ENCODE measurements at regions not wholly inside any gene's neighbourhood (a gene's known extent, or its start where the extent isn't known, plus 50 kb on each side); places are given as distances from the start of the nearest gene placed in this dataset.

DNA sequence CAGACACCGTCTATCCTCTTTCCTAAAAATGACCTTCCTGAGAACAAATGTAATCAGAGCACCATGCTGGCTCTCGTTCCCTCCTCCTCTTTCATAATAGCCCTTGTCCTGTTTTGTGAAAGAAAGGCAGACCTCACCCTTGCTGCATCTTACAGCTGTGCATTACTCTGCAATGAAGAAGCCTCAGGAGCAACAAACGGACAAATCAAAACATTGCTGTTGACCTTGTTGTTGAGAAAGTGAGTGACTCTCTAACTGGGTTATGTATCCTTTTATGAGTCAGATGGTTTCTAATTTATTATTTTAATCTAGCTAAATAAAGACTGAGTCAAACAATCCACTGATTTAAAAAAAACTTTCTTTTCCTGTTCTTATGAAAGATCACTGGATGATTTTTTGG lies 180.9 kb downstream of the RPS29 start:
- Histone ChIP-seq H3K27ac (ENCODE audit: low read depth) (no peak overlapping the region), H3K4me1 (ENCODE audit: insufficient read depth) (no peaks in the 10 kb centered on the region), H3K36me3 (ENCODE audit: insufficient read depth) (no peaks in the 10 kb centered on the region), H3K4me3 (ENCODE audit: low read depth, low read length) (no peak overlapping the region)
- no peak for DNase-seq (ENCODE audit: extremely low spot score)
- WGBS: 52% methylated on average over 3 of the region's 3 CpGs

DNA sequence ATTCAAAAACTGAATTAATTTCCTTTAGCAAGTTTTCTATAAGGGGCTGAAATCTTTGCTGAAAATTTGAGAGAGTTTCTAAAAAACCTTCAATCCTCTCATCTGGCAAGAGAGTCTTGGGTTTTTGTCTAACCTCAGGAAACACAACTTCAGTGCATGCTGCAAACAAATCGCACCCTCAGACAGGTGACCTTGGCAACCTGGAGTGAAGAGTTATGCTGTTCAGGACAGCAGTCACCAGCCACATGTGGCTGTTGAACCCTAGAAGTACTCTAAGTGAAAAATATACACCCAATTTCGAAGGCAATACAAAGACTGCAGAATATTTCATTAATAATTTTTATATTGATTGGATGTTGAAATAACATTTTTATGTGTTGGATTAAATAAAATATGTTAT lies 184.8 kb downstream of the RPS29 start:
- WGBS: 84% methylated on average over 2 of the region's 2 CpGs
- H3K4me1 ChIP-seq (ENCODE audit: insufficient read depth): no peaks in the 10 kb centered on the region
- DNase-seq (ENCODE audit: extremely low spot score): no peak
- no peaks in the 10 kb centered on the region for H3K36me3 ChIP-seq (ENCODE audit: insufficient read depth)
- H3K27ac ChIP-seq (ENCODE audit: low read depth): no peak overlapping the region
- H3K4me3 ChIP-seq (ENCODE audit: low read depth, low read length): no peak overlapping the region

DNA sequence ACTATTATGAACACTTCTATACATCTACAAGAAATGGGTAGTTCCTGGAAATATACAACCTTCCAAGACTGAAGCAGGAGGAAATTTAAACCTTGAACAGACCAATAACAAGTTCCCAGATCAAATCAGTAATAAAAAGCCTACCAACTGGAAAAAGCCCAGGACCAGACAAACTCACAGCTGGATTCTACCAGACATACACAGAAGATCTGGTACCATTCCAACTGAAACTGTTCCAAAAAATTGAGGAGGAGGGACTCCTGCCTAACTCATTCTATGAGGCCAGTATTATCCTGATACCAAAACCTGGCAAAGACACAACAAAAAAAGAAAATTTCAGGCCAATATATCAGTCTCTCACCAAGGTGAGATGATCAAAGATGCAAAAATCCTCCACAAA lies 189.4 kb downstream of the RPS29 start:
- no peak for DNase-seq (ENCODE audit: extremely low spot score)
- H3K4me3 ChIP-seq (ENCODE audit: low read depth, low read length): no peak overlapping the region
- no peaks in the 10 kb centered on the region for H3K4me1 ChIP-seq (ENCODE audit: insufficient read depth)
- no peaks in the 10 kb centered on the region for H3K36me3 ChIP-seq (ENCODE audit: insufficient read depth)
- no peak overlapping the region for H3K27ac ChIP-seq (ENCODE audit: low read depth)

DNA sequence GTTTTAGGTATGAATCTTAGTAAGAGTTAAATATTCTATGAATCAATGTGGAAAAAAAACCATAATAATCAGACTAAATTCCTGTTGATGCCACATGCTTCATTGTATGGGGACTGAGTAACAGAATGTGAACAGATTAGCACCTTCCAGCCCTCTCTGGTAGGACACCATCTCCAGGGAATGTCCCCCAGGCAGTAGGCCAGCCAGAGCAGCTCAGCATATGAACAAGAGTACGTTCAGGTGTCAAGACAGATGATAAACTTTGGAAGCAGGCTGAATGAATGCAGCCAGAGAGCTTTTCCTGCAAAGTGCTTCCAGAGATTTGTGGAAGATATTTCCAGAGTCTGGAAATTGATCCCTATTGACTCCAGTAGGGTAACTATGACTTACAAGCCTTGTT lies 204.4 kb downstream of the RPS29 start:
- Histone ChIP-seq H3K4me3 (ENCODE audit: low read depth, low read length) (no peak overlapping the region), H3K4me1 (ENCODE audit: insufficient read depth) (no peaks in the 10 kb centered on the region), H3K27ac (ENCODE audit: low read depth) (no peak overlapping the region), H3K36me3 (ENCODE audit: insufficient read depth) (no peaks in the 10 kb centered on the region)
- DNase-seq (ENCODE audit: extremely low spot score): no peak
- WGBS: 33% methylated on average over 1 of the region's 1 CpG

DNA sequence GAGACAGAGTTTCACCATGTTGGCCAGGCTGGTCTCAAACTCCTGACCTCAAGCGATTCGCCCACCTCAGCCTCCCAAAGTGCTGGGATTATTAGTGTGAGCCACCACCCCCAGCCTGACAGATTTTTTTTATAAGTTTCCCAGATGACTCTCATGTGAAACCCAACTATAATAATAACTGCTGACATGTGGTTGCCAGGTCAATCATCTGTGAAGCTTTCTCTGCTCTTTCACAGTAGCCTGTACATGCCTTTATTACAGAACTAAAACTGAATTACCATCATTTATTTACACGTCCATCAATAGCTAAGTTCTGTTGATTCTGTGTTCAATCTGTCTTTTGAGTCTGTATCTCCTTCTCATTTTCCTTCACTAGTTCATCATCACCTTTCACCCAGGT lies 218.5 kb downstream of the RPS29 start:
- no peak for DNase-seq (ENCODE audit: extremely low spot score)
- Histone ChIP-seq H3K27ac (ENCODE audit: low read depth) (no peak overlapping the region), H3K4me1 (ENCODE audit: insufficient read depth) (no peaks in the 10 kb centered on the region), H3K4me3 (ENCODE audit: low read depth, low read length) (no peak overlapping the region), H3K36me3 (ENCODE audit: insufficient read depth) (no peaks in the 10 kb centered on the region)
- 88% methylated on average over 3 of the region's 3 CpGs for WGBS

DNA sequence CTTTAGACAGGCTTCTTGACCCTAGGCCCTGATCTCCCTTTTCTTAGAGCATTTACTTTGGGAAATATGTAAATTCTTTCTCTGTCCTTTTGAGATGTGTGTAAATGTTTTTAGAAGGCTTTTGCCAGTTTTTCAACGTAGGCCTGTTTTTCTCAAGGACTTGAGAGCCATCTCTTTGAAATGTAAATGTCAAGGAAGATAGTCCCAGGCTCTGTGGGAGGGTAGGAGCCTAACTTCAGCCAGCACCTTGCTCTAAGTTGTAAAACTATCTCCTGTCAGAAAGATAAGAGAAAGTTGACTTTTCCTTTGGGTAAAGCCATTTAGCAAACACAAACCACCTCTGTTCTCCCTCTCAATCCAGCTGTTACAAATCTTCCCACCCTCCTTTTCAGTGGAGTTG lies 219.8 kb downstream of the RPS29 start:
- Histone ChIP-seq H3K27ac (ENCODE audit: low read depth) (no peak overlapping the region), H3K4me1 (ENCODE audit: insufficient read depth) (no peaks in the 10 kb centered on the region), H3K36me3 (ENCODE audit: insufficient read depth) (no peaks in the 10 kb centered on the region), H3K4me3 (ENCODE audit: low read depth, low read length) (no peak overlapping the region)
- DNase-seq (ENCODE audit: extremely low spot score): no peak
- WGBS: 29% methylated on average over 1 of the region's 1 CpG

DNA sequence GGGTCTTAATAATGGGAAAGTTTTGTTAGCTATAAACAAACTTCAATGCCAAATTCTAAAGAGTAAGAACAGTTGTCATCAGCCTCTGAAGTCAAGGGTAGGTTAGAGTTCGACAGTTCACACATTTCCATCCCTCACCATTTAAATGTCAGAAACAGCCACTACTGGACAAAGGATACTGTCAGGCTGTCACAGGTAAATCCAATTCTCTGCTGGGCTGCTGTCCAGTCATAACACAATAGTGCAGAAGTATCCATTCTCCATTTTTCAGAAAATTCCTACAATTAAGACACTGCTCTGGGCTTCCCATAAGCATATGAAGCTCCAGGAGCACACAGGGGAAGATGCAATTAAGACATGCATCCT lies 221.4 kb downstream of the RPS29 start:
- DNase-seq (ENCODE audit: extremely low spot score): no peak
- no peak overlapping the region for H3K4me3 ChIP-seq (ENCODE audit: low read depth, low read length)
- 29% methylated on average over 1 of the region's 1 CpG for WGBS

DNA sequence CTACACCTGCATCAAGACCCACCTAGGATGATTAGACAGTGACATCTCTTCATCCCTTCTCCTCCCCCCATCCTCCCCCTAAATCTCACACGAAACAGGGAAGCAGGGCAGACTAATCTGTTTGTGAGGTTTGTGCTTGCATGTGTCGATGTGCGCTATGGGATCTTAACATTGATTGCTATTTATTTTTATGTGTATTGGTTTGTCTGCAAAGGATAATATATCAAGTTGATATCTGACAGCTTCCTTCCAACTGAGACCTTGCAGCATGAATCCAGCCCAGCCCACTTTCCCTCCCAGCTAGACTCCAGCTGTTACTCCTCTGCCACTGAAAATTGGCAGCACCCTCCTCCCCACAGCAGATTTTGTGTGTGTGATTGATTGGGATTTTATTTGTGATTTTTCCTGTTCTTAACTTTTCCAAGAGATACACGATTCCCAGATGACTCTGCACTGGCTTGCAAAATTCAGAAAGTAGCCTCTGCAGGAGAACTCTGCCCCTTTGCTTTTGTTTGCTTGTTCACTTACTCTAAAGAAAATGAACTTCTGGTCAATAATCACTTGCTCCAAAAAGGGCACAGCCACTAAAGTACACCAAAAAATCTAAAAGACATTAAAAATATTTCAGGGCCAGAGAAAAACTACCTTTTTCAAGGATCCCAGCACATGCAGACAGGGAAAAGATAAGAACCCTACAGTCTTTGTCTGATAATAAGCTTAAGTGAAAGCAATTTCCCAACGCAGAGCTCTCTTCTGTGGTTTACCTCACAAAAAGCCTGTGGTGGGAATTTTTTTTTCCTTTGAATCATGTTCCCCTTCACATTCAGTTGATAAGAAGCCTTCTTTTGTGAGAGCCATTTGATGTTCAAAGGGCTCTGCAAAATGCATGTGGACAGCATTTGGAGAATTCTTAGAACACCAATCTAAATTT lies 222.1 kb downstream of the RPS29 start:
- Histone ChIP-seq H3K36me3 (ENCODE audit: insufficient read depth) (no peaks in the 10 kb centered on the region), H3K4me1 (ENCODE audit: insufficient read depth) (no peaks in the 10 kb centered on the region), H3K27ac (ENCODE audit: low read depth) (no peak overlapping the region), H3K4me3 (ENCODE audit: low read depth, low read length) (no peak overlapping the region)
- WGBS: 28% methylated on average over 5 of the region's 5 CpGs
- DNase-seq (ENCODE audit: extremely low spot score): no peak

More for the DNA sequence above, 221.4 kb downstream of the RPS29 start:
- Histone ChIP-seq H3K36me3 (ENCODE audit: insufficient read depth) (no peaks in the 10 kb centered on the region), H3K27ac (ENCODE audit: low read depth) (no peak overlapping the region), H3K4me1 (ENCODE audit: insufficient read depth) (no peaks in the 10 kb centered on the region)

DNA sequence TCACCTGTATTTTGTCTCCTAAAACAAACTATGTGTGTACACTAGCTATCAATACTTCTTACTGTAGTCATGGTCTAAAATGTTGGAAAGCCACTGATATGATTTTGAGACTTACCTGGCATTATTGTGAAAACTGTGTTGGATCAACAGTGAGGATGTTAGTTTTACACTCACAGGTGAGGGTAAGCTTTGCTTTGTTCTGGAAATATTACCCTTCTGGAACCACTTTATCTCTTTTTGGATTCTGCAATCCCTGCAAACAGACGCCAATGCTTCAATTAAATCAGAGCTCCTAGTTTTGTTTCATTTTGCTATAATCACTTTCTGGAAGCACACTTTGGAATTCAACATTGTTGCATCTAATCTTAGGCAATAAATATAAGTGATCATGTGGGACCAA lies 223.3 kb downstream of the RPS29 start:
- Histone ChIP-seq H3K27ac (ENCODE audit: low read depth) (no peak overlapping the region), H3K4me1 (ENCODE audit: insufficient read depth) (no peaks in the 10 kb centered on the region), H3K36me3 (ENCODE audit: insufficient read depth) (no peaks in the 10 kb centered on the region), H3K4me3 (ENCODE audit: low read depth, low read length) (no peak overlapping the region)
- 68% methylated on average over 1 of the region's 1 CpG for WGBS
- no peak for DNase-seq (ENCODE audit: extremely low spot score)

DNA sequence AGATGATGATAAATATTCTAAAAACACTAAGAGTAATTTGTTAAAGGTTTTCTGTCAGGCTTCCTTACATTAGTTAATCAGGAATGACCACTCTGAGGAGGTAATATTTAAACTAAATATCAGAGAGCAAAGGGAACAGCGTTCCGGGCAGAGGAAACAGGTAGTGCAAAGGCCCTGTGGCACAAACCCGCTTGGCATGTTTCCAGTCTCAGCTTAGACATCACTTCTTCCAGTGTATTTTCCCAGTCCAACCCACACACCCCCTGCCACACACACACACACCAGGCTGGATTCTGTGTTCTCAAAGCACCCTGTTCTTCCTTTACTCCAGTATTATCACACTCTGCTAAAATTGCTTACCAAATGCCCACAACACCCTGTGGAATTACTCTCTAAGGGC lies 247.1 kb downstream of the RPS29 start:
- H3K36me3 ChIP-seq (ENCODE audit: insufficient read depth): no peaks in the 10 kb centered on the region
- WGBS: 94% methylated on average over 3 of the region's 3 CpGs
- no peak for DNase-seq (ENCODE audit: extremely low spot score)
- no peak overlapping the region for H3K27ac ChIP-seq (ENCODE audit: low read depth)
- no peak overlapping the region for H3K4me3 ChIP-seq (ENCODE audit: low read depth, low read length)
- H3K4me1 ChIP-seq (ENCODE audit: insufficient read depth): no peaks in the 10 kb centered on the region

DNA sequence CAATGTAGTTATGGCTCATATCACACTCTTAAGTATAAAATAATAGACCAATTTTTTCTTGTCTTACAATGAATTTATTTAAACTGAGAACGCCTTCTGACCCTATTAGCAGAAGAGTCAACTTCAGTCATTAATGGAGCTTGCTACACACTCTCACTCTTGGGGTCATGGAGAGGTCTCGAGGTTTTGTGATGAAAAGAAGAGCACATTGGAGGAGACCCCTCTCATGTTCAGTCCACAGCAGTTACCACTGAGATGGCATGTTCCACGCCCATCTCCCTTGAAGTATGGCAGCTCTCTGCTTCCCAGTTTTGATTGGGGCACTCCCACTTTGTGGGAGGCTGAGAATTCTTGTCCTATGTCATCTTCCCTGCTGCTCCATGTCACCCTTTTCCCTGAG lies 266.4 kb downstream of the RPS29 start:
- Histone ChIP-seq H3K4me1 (ENCODE audit: insufficient read depth) (no peaks in the 10 kb centered on the region), H3K4me3 (ENCODE audit: low read depth, low read length) (no peak overlapping the region), H3K36me3 (ENCODE audit: insufficient read depth) (no peaks in the 10 kb centered on the region), H3K27ac (ENCODE audit: low read depth) (no peak overlapping the region)
- WGBS: 91% methylated on average over 3 of the region's 3 CpGs
- DNase-seq (ENCODE audit: extremely low spot score): no peak

DNA sequence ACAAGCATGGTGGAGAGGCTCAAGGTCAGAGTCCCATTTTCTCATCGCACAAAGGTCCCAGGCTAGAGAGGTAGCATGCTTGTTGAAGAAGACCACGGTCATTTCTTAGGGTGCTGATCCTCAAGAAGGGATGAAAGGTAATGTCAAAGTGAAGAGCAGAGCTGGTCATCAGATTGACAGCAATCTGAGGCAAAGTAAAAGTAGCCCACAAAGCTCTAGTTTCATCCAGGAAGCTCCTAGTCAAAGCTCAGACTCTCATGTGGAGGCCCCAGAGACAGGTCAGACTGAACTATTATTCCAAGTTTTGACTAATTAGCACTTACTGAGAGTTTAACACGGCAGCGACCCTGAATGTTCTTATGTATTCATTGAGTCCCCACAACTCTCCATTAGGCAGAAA lies 270.6 kb downstream of the RPS29 start:
- H3K4me3 ChIP-seq (ENCODE audit: low read depth, low read length): no peak overlapping the region
- H3K27ac ChIP-seq (ENCODE audit: low read depth): no peak overlapping the region
- WGBS: 86% methylated on average over 4 of the region's 4 CpGs
- H3K4me1 ChIP-seq (ENCODE audit: insufficient read depth): no peaks in the 10 kb centered on the region
- DNase-seq (ENCODE audit: extremely low spot score): no peak
- no peaks in the 10 kb centered on the region for H3K36me3 ChIP-seq (ENCODE audit: insufficient read depth)

DNA sequence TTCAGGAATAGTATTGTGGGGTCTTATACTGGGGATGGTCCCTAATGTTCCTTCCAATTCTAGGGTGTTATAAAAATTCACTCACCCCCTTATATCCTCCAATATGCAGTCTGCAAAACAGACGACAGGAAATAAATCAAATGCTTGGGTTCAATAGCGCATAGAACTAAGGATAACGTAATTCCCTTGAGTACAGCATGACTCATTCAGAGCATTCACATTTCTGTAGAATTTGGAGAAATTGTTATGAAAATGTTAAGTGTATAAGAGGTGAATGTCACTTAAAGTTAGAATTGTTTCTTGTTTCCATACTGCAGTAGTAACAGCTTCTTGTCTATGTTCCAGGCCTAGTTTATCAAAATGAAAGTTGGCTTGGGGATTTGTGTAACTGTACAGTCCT lies 271.4 kb downstream of the RPS29 start:
- no peak for DNase-seq (ENCODE audit: extremely low spot score)
- 70% methylated on average over 3 of the region's 3 CpGs for WGBS
- no peak overlapping the region for H3K27ac ChIP-seq (ENCODE audit: low read depth)
- H3K36me3 ChIP-seq (ENCODE audit: insufficient read depth): no peaks in the 10 kb centered on the region
- no peak overlapping the region for H3K4me3 ChIP-seq (ENCODE audit: low read depth, low read length)
- no peaks in the 10 kb centered on the region for H3K4me1 ChIP-seq (ENCODE audit: insufficient read depth)

DNA sequence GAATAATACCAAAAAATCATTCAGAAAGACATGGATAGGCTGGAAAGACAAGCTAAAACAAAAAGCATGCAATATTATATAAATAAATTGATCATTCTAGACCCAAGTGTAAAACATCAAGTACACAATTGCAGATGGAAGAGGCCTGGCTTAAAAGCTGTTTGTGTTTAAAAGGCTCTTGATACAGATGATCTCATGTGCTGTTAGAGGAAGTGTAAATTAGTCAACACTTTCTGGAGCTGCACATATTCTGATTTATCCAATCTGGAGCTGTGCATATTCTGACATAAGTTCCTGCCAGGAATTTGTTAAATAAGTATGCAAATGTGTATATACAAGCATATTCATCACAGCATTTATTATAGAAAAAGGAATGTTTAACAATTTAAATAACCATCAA lies 273.1 kb downstream of the RPS29 start:
- Histone ChIP-seq H3K4me3 (ENCODE audit: low read depth, low read length) (no peak overlapping the region), H3K36me3 (ENCODE audit: insufficient read depth) (no peaks in the 10 kb centered on the region), H3K4me1 (ENCODE audit: insufficient read depth) (no peaks in the 10 kb centered on the region), H3K27ac (ENCODE audit: low read depth) (no peak overlapping the region)
- DNase-seq (ENCODE audit: extremely low spot score): no peak

DNA sequence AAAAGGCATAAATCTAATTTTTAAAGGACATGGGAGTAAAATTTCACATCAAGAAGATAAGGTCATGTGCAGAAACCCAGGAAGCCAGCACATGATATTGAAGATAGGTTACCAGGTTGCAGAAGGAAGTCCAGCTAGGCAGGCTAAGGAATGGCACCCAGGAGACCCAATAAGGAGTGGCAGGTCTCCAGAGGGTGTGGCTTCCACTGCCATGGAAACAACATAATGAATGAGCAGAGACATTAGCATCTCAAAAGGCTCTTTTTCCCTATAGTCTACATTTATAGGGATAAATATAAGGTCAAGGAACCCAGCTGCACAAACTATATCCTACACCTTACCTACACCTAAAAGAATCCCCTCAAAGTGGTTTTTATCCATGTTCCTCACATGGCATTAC lies 275.9 kb downstream of the RPS29 start:
- no peaks in the 10 kb centered on the region for H3K36me3 ChIP-seq (ENCODE audit: insufficient read depth)
- no peak for DNase-seq (ENCODE audit: extremely low spot score)

More for the DNA sequence above, 275.9 kb downstream of the RPS29 start:
- Histone ChIP-seq H3K4me1 (ENCODE audit: insufficient read depth) (no peaks in the 10 kb centered on the region), H3K4me3 (ENCODE audit: low read depth, low read length) (no peak overlapping the region), H3K27ac (ENCODE audit: low read depth) (no peak overlapping the region)

Measured in urinary bladder (tissue), 3 donors.